ENCODE measurements at regions not wholly inside any gene's neighbourhood (a gene's known extent, or its start where the extent isn't known, plus 50 kb on each side); places are given as distances from the start of the nearest gene placed in this dataset.

GRCh38 chr3:113097960-113098447 is 107.2 kb downstream of the GTPBP8 start:
- TF ChIP-seq CTCF (IDR thresholded peaks at IDR 0.05), result no peak

GRCh38 chr3:113100063-113100462 is 109.3 kb downstream of the GTPBP8 start:
- TF ChIP-seq CTCF (IDR thresholded peaks at IDR 0.05), result no peak

- TF ChIP-seq CTCF (IDR thresholded peaks at IDR 0.05), result no peak
Measured at GRCh38 chr3:113103588-113103987, 107.8 kb upstream of the BOC start.

- TF ChIP-seq CTCF (IDR thresholded peaks at IDR 0.05), result no peak
Measured at GRCh38 chr3:113104357-113105092, 106.8 kb upstream of the BOC start.

GRCh38 chr3:113105093-113105449 is 106.3 kb upstream of the BOC start:
- TF ChIP-seq CTCF (IDR thresholded peaks at IDR 0.05), result no peak

- no peak for TF ChIP-seq CTCF (IDR thresholded peaks at IDR 0.05)
Measured at GRCh38 chr3:113105966-113106660, 105.2 kb upstream of the BOC start.

- TF ChIP-seq CTCF (IDR thresholded peaks at IDR 0.05), result no peak
Measured at GRCh38 chr3:113110267-113110666, 101.1 kb upstream of the BOC start.

Measured in LNCAP (cell line).